IPS-18c (cell line): ENCODE measurements at regions not wholly inside any gene's neighbourhood (a gene's known extent, or its start where the extent isn't known, plus 50 kb on each side); places are given as distances from the start of the nearest gene placed in this dataset.
"Not testable (repeated sequence)": the region's sequence is repeated elsewhere in the genome, so short reads cannot be mapped to it uniquely, and the experiment has no call there.

Source experiments
- H3K4me3 ChIP-seq: 2 replicates; pipeline ENCODE4 v1.7.0; 2013; ENCODE audit warnings: low read depth, mild to moderate bottlenecking, low read length, moderate library complexity; ENCODE audit not compliant: insufficient read depth
- H3K9me3 ChIP-seq: one replicate; pipeline ENCODE4 v1.6.1; 2013; ENCODE audit warnings: mild to moderate bottlenecking, low read length, moderate library complexity; ENCODE audit not compliant: control insufficient read depth, insufficient read depth

- not testable (repeated sequence) for H3K4me3 ChIP-seq, H3K9me3 ChIP-seq
Observed at GRCh38 chr12:114521160-114521559, 115.2 kb upstream of the TBX5 start.

- Histone ChIP-seq H3K9me3 (no peaks in the 10 kb centered on the region), H3K4me3 (no peak overlapping the region)
Observed at GRCh38 chr12:114512351-114512750, 106.4 kb upstream of the TBX5 start.

- H3K4me3 ChIP-seq, result no peak overlapping the region
- no peaks in the 10 kb centered on the region for H3K9me3 ChIP-seq
Observed at GRCh38 chr12:114508529-114509129, 102.7 kb upstream of the TBX5 start.

- Histone ChIP-seq H3K9me3 (no peaks in the 10 kb centered on the region), H3K4me3 (no peak overlapping the region)
Observed at GRCh38 chr12:114506651-114507050, 100.7 kb upstream of the TBX5 start.

GRCh38 chr12:114504311-114504710, 98.4 kb upstream of the TBX5 start:
- H3K4me3 ChIP-seq, result no peak overlapping the region
- H3K9me3 ChIP-seq, result no peaks in the 10 kb centered on the region

- Histone ChIP-seq H3K4me3 (peak overlapping the region; percentile 29), H3K9me3 (no peaks in the 10 kb centered on the region)
Observed at GRCh38 chr12:114501474-114501807, 95.5 kb upstream of the TBX5 start.

- no peaks in the 10 kb centered on the region for H3K9me3 ChIP-seq
Observed at GRCh38 chr12:114500775-114501473, 95.0 kb upstream of the TBX5 start.

GRCh38 chr12:114500131-114500530, 94.2 kb upstream of the TBX5 start:
- H3K9me3 ChIP-seq, result no peaks in the 10 kb centered on the region
- no peak overlapping the region for H3K4me3 ChIP-seq

More at GRCh38 chr12:114500775-114501473, 95.0 kb upstream of the TBX5 start:
- peak overlapping the region; percentile 29 for H3K4me3 ChIP-seq

GRCh38 chr12:114499338-114499737, 93.4 kb upstream of the TBX5 start:
- Histone ChIP-seq H3K4me3 (no peak overlapping the region), H3K9me3 (no peaks in the 10 kb centered on the region)

GRCh38 chr12:114491916-114492315, 86.0 kb upstream of the TBX5 start:
- H3K9me3 ChIP-seq, result peaks cover 2% of the 10 kb centered on the region
- H3K4me3 ChIP-seq, result no peak overlapping the region

- not testable (repeated sequence) for H3K4me3 ChIP-seq, H3K9me3 ChIP-seq
Observed at GRCh38 chr12:114484822-114485459, 79.0 kb upstream of the TBX5 start.

GRCh38 chr12:114483996-114484395, 78.1 kb upstream of the TBX5 start:
- Histone ChIP-seq H3K9me3 (peaks cover 2% of the 10 kb centered on the region), H3K4me3 (no peak overlapping the region)

- H3K4me3 ChIP-seq, result no peak overlapping the region; the same call in 1 of the 2 replicates
Observed at GRCh38 chr12:114481200-114481535, 75.2 kb upstream of the TBX5 start.

GRCh38 chr12:114480337-114481199, 74.6 kb upstream of the TBX5 start:
- H3K4me3 ChIP-seq, result peak overlapping the region; percentile 24; the same call in 1 of the 2 replicates

More at GRCh38 chr12:114481200-114481535, 75.2 kb upstream of the TBX5 start:
- no peaks in the 10 kb centered on the region for H3K9me3 ChIP-seq

GRCh38 chr12:114479831-114480230, 73.9 kb upstream of the TBX5 start:
- Histone ChIP-seq H3K4me3 (peak overlapping the region; percentile 44), H3K9me3 (peaks cover 2% of the 10 kb centered on the region)

More at GRCh38 chr12:114480337-114481199, 74.6 kb upstream of the TBX5 start:
- H3K9me3 ChIP-seq, result peaks cover 2% of the 10 kb centered on the region

- peaks cover 2% of the 10 kb centered on the region for H3K9me3 ChIP-seq
- H3K4me3 ChIP-seq, result no peak overlapping the region
Observed at GRCh38 chr12:114478865-114479264, 72.9 kb upstream of the TBX5 start.

- Histone ChIP-seq H3K9me3 (peaks cover 2% of the 10 kb centered on the region), H3K4me3 (no peak overlapping the region)
Observed at GRCh38 chr12:114477989-114478395, 72.0 kb upstream of the TBX5 start.
